Omental fat pad (tissue), 3 donors: ENCODE measurements at regions not wholly inside any gene's neighbourhood (a gene's known extent, or its start where the extent isn't known, plus 50 kb on each side); places are given as distances from the start of the nearest gene placed in this dataset.
"Not testable (repeated sequence)": the region's sequence is repeated elsewhere in the genome, so short reads cannot be mapped to it uniquely, and the experiment has no call there.

Source experiments
- ATAC-seq: fragments of 150-250 bp; one replicate; pipeline ENCODE4 v1.9.1; 2016; ENCODE audit warnings: mild to moderate bottlenecking, moderate library complexity; ENCODE audit not compliant: low FRiP score
- DNase-seq: peaks from one replicate; pipeline ENCODE4 v3.0.0-alpha.2; 2019; ENCODE audit warnings: low spot score
- CTCF ChIP-seq, 3 donors: fragments of 450-650 bp; IDR thresholded peaks; one replicate each; pipeline ENCODE4 v1.5.1; 2016 to 2017; ENCODE audit warnings: antibody characterized with exemption in 3 of 3, mild to moderate bottlenecking in 3 of 3, moderate library complexity in 2 of 3

DNA sequence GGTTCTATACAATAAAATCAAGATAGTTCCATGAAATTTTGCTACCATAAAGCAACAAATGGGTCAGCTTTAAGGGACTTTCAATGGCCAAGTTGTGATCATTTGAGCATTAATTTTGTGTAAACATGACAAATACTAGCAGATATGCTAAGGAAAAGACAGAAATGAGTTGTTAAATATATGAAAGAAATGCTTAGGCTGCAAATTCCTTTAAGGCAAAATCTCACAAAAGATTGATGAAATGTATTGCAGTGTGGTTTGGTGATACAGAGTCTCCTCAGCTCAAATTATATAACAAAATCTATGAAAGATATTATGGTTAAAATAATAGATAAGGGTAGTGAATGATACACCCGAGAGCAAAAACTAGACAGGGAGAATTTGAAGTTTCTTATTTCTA lies 377.2 kb downstream of the RAP2B start:
- DNase-seq (no peak), ATAC-seq (no peak)
- no peak for TF ChIP-seq CTCF (IDR thresholded peaks at IDR 0.05)

- ATAC-seq (no peak), DNase-seq (no peak)
- TF ChIP-seq CTCF (IDR thresholded peaks at IDR 0.05): no peak
Observed at GRCh38 chr3:153545471-153545870, 383.4 kb downstream of the RAP2B start.

GRCh38 chr3:153547970-153548369 lies 385.9 kb downstream of the RAP2B start:
- no peak for TF ChIP-seq CTCF (IDR thresholded peaks at IDR 0.05)
- ATAC-seq (no peak), DNase-seq (no peak)

DNA sequence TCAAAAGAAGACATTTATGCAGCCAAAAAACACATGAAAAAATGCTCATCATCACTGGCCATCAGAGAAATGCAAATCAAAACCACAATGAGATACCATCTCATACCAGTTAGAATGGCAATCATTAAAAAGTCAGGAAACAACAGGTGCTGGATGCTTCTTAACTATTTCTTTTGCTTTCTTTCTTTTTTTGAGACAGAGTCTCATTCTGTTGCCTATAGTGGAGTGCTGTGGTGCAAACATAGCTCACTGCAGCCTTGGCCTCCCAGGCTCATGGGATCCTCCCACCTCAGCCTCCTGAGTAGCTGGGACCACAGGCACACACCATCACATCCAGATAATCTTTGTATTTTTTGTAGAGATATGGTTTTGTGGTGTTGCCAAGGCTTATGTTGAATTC lies 387.7 kb downstream of the RAP2B start:
- DNase-seq, ATAC-seq: not testable (repeated sequence)

DNA sequence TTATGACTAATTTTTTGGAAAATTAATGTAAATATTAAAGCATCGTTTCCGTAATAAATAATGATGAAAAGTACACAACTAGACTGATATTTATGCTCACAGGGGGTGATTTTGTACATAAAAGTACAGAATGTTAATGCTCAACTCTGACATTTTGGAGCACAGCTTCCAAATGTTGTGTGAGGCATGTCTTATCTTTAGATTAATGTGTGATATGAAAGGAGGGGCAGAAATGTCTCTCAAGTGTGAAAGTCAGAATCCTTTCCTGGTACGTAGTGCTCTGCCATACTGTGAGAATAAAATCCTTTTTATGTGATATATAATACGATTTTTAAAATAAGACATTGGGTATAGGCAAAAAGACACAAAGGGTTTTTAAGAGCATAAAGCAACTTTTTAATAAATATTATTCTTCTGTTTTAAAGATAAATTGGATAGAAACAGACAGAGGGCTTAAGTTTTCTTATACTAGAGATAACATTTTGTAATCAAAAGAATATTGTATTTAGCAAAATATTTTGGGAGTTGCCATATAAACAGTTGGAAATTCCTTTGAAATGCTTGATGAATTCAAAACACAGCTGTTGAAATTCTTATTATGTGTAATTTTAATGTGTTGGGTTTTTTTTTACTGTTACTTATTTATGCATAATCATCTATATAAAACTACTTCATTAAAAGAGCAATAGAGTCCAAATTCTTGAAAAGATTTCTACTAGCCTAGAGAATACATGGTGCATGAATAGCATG lies 389.7 kb downstream of the RAP2B start:
- DNase-seq: no peak
- TF ChIP-seq CTCF (IDR thresholded peaks at IDR 0.05): no peak
- ATAC-seq: no peak

- no peak for DNase-seq
- ATAC-seq: no peak
- TF ChIP-seq CTCF (IDR thresholded peaks at IDR 0.05): no peak
Observed at GRCh38 chr3:153552887-153553604, 391.0 kb downstream of the RAP2B start.

DNA sequence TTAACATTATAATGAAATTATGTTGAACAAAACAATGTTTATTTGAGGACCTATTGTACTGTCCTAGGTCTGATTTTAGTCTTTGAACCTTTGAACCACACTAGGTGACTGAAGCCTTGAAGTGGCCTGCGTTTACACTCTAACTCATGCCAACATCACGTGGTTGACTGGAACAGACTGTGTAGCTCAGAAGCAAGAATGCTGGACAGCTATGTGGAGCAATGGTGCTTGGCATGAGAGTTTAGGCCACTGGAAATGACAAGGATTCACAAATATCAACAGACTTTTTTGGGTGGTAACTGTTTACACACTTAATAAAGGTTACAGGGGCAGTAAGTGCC lies 391.5 kb downstream of the RAP2B start:
- ATAC-seq (no peak), DNase-seq (no peak)
- TF ChIP-seq CTCF (IDR thresholded peaks at IDR 0.05): no peak
